Astrocyte (in vitro differentiated cells and primary cell): ENCODE measurements at regions not wholly inside any gene's neighbourhood (a gene's known extent, or its start where the extent isn't known, plus 50 kb on each side); places are given as distances from the start of the nearest gene placed in this dataset.
"Not testable (repeated sequence)": the region's sequence is repeated elsewhere in the genome, so short reads cannot be mapped to it uniquely, and the experiment has no call there.

Source experiments
- DNase-seq: peaks from one replicate; pipeline ENCODE4 v3.0.0-alpha.2; 2010; ENCODE audit warnings: low read depth
- FAIRE-seq: peaks from 2 replicates; lab custom pipeline; 2011; peaks lifted over from hg19 to GRCh38; lab: Jason Lieb, UNC
- H2AFZ ChIP-seq: 2 replicates; pipeline ENCODE4 v1.6.0; 2012; ENCODE audit warnings: low read depth, low read length, inconsistent platforms
- H3K27ac ChIP-seq: 2 replicates; pipeline ENCODE4 v1.5.1; 2011; ENCODE audit warnings: low read depth, low read length, inconsistent platforms
- H3K27me3 ChIP-seq: 2 replicates; pipeline ENCODE4 v1.6.0; 2011; ENCODE audit warnings: low read length, inconsistent platforms; ENCODE audit not compliant: insufficient read depth
- H3K36me3 ChIP-seq: 2 replicates; pipeline ENCODE4 v1.5.1; 2011; ENCODE audit warnings: low read length, inconsistent platforms; ENCODE audit not compliant: insufficient read depth
- H3K4me1 ChIP-seq: 2 replicates; pipeline ENCODE4 v1.5.1; 2011; ENCODE audit warnings: low read length, inconsistent platforms; ENCODE audit not compliant: insufficient read depth
- H3K4me2 ChIP-seq: 2 replicates; pipeline ENCODE4 v1.6.0; 2012; ENCODE audit warnings: low read length, inconsistent platforms
- H3K4me3 ChIP-seq: 2 replicates; pipeline ENCODE4 v1.5.1; 2011; ENCODE audit warnings: low read depth, mild to moderate bottlenecking, low read length, inconsistent platforms; ENCODE audit not compliant: insufficient read depth
- H3K79me2 ChIP-seq: 2 replicates; pipeline ENCODE4 v1.6.0; 2012; ENCODE audit warnings: mild to moderate bottlenecking, low read length, inconsistent platforms; ENCODE audit not compliant: insufficient read depth
- H3K9ac ChIP-seq: 2 replicates; pipeline ENCODE4 v1.6.0; 2012; ENCODE audit warnings: mild to moderate bottlenecking, low read length, inconsistent platforms
- H3K9me3 ChIP-seq: 2 replicates; pipeline ENCODE4 v1.5.1; 2012; ENCODE audit warnings: low read depth, mild to moderate bottlenecking, low read length, inconsistent platforms; ENCODE audit not compliant: insufficient read depth
- H4K20me1 ChIP-seq: 2 replicates; pipeline ENCODE4 v1.6.0; 2012; ENCODE audit warnings: low read length, inconsistent platforms; ENCODE audit not compliant: insufficient read depth
- H3K27ac Mint-ChIP-seq: one replicate; pipeline ENCODE4 v1.8.0; 2021; ENCODE audit warnings: mild to moderate bottlenecking, mixed read lengths; ENCODE audit not compliant: unreplicated experiment
- H3K27me3 Mint-ChIP-seq: one replicate; pipeline ENCODE4 v1.8.0; 2021; ENCODE audit warnings: low read depth, mixed read lengths; ENCODE audit not compliant: unreplicated experiment
- H3K36me3 Mint-ChIP-seq: one replicate; pipeline ENCODE4 v1.8.0; 2021; ENCODE audit warnings: low read depth, mixed read lengths; ENCODE audit not compliant: unreplicated experiment
- H3K4me1 Mint-ChIP-seq: one replicate; pipeline ENCODE4 v1.8.0; 2021; ENCODE audit warnings: low read depth, mixed read lengths; ENCODE audit not compliant: unreplicated experiment
- H3K4me3 Mint-ChIP-seq: one replicate; pipeline ENCODE4 v1.8.0; 2021; ENCODE audit warnings: mild to moderate bottlenecking, moderate library complexity, mixed read lengths; ENCODE audit not compliant: unreplicated experiment
- H3K9me3 Mint-ChIP-seq: one replicate; pipeline ENCODE4 v1.8.0; 2021; ENCODE audit warnings: mild to moderate bottlenecking, mixed read lengths; ENCODE audit not compliant: unreplicated experiment
- CTCF ChIP-seq: IDR thresholded peaks from 2 replicates; pipeline ENCODE4 v1.5.1; 2011; ENCODE audit warnings: low read depth, mild to moderate bottlenecking, inconsistent platforms, low read length, moderate library complexity; ENCODE audit not compliant: insufficient read depth
- EZH2 ChIP-seq: IDR thresholded peaks from 2 replicates; pipeline ENCODE4 v1.6.1; 2012; ENCODE audit warnings: mild to moderate bottlenecking, low read length, inconsistent platforms; ENCODE audit not compliant: insufficient read depth

GRCh38 chr1:817658-818617, 105.8 kb upstream of the SAMD11 start:
- not testable (repeated sequence) for H3K4me1 Mint-ChIP-seq, H3K36me3 Mint-ChIP-seq, H3K4me1 ChIP-seq, H2AFZ ChIP-seq, H3K27ac Mint-ChIP-seq, H3K27me3 Mint-ChIP-seq, H3K9me3 Mint-ChIP-seq, H3K4me3 ChIP-seq, H3K9me3 ChIP-seq, FAIRE-seq, H3K36me3 ChIP-seq, H3K4me3 Mint-ChIP-seq, H3K27me3 ChIP-seq
- DNase-seq = peak; percentile 27
- Histone ChIP-seq H3K4me2 (peak overlapping the region; percentile 67), H3K79me2 (peaks cover 38% of the 10 kb centered on the region), H3K27ac (peak overlapping the region; percentile 75), H4K20me1 (peaks cover 36% of the 10 kb centered on the region), H3K9ac (peak overlapping the region; percentile 66)

GRCh38 chr1:818618-819291, 105.0 kb upstream of the SAMD11 start:
- no peak overlapping the region for H2AFZ ChIP-seq
- H3K9me3 ChIP-seq = no peaks in the 10 kb centered on the region
- Mint-ChIP-seq H3K4me3 (no peak overlapping the region), H3K4me1 (no peaks in the 10 kb centered on the region), H3K36me3 (peaks cover 4% of the 10 kb centered on the region), H3K27me3 (no peaks in the 10 kb centered on the region), H3K9me3 (no peaks in the 10 kb centered on the region), H3K27ac (no peak overlapping the region)
- no peaks in the 10 kb centered on the region for H3K36me3 ChIP-seq
- H3K4me2 ChIP-seq = no peak overlapping the region
- FAIRE-seq = no peak
- H3K9ac ChIP-seq = no peak overlapping the region
- no peak overlapping the region for H3K4me3 ChIP-seq
- no peaks in the 10 kb centered on the region for H3K27me3 ChIP-seq
- TF ChIP-seq CTCF (no peak), EZH2 (no peak)
- H4K20me1 ChIP-seq = peaks cover 42% of the 10 kb centered on the region
- DNase-seq = no peak
- peaks cover 45% of the 10 kb centered on the region for H3K79me2 ChIP-seq
- no peak overlapping the region for H3K27ac ChIP-seq
- peaks cover 8% of the 10 kb centered on the region for H3K4me1 ChIP-seq

DNA sequence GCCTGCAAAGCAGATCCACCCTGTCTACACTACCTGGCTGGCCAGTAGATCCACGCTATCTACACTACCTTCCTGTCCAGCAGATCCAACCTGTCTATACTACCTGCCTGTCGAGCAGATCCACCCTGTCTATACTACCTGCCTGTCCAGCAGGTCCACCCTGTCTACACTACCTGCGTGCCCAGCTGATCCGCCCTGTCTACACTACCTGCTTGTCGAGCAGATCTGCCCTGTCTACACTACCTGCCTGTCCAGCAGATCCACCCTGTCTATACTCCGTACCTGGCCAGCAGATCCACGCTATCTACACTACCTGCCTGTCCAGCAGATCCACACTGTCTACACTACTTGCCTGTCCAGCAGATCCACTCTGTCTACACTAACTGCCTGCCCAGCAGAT, 102.8 kb upstream of the SAMD11 start:
- no peak for FAIRE-seq
- TF ChIP-seq CTCF (no peak), EZH2 (no peak)

GRCh38 chr1:826808-827207, 96.9 kb upstream of the SAMD11 start:
- Histone ChIP-seq H3K79me2 (peaks cover 33% of the 10 kb centered on the region), H3K4me3 (peak overlapping the region; percentile 71), H2AFZ (peak overlapping the region; percentile 90), H4K20me1 (peaks cover 17% of the 10 kb centered on the region), H3K4me2 (peak overlapping the region; percentile 88), H3K9ac (peak overlapping the region; percentile 90), H3K27ac (peak overlapping the region; percentile 83)
- not testable (repeated sequence) for H3K4me1 ChIP-seq, H3K9me3 Mint-ChIP-seq, H3K27me3 Mint-ChIP-seq, H3K36me3 ChIP-seq, H3K9me3 ChIP-seq, DNase-seq, H3K36me3 Mint-ChIP-seq, H3K27me3 ChIP-seq, FAIRE-seq
- Mint-ChIP-seq H3K4me1 (peaks cover 11% of the 10 kb centered on the region), H3K4me3 (peak overlapping the region; percentile 96), H3K27ac (peak overlapping the region; percentile 90)

More for the DNA sequence above, 102.8 kb upstream of the SAMD11 start:
- no peak overlapping the region for H3K4me3 ChIP-seq
- H3K36me3 ChIP-seq = no peaks in the 10 kb centered on the region
- H4K20me1 ChIP-seq = peaks cover 42% of the 10 kb centered on the region
- no peak overlapping the region for H3K27ac ChIP-seq
- Mint-ChIP-seq H3K9me3 (no peaks in the 10 kb centered on the region), H3K27ac (no peak overlapping the region), H3K27me3 (no peaks in the 10 kb centered on the region), H3K4me3 (no peak overlapping the region), H3K4me1 (peaks cover 9% of the 10 kb centered on the region), H3K36me3 (peaks cover 4% of the 10 kb centered on the region)
- peaks cover 8% of the 10 kb centered on the region for H3K4me1 ChIP-seq
- H3K79me2 ChIP-seq = peaks cover 57% of the 10 kb centered on the region
- no peaks in the 10 kb centered on the region for H3K27me3 ChIP-seq
- H3K9me3 ChIP-seq = no peaks in the 10 kb centered on the region
- no peak for DNase-seq
- no peak overlapping the region for H3K9ac ChIP-seq
- H3K4me2 ChIP-seq = no peak overlapping the region
- H2AFZ ChIP-seq = no peak overlapping the region
